AG09309 (cell line): ENCODE measurements at regions not wholly inside any gene's neighbourhood (a gene's known extent, or its start where the extent isn't known, plus 50 kb on each side); places are given as distances from the start of the nearest gene placed in this dataset.

Source experiments
- DNase-seq: peaks from one replicate; pipeline ENCODE4 v3.0.0-alpha.2; 2010; ENCODE audit warnings: low read depth
- H3K4me3 ChIP-seq: 2 replicates; pipeline ENCODE4 v1.5.1; 2011; ENCODE audit warnings: mild to moderate bottlenecking, low read depth, low read length, moderate library complexity; ENCODE audit not compliant: control insufficient read depth
- CTCF ChIP-seq: IDR thresholded peaks from 2 replicates; pipeline ENCODE4 v1.5.1; 2011; ENCODE audit warnings: mild to moderate bottlenecking, low read depth, low read length, inconsistent platforms; ENCODE audit not compliant: insufficient read depth, control insufficient read depth; ENCODE audit errors: missing control alignments

GRCh38 chr5:166329149-166329800, 1962.2 kb upstream of the WWC1 start:
- H3K4me3 ChIP-seq = no peak overlapping the region
- no peak for DNase-seq
- no peak for TF ChIP-seq CTCF

- no peak overlapping the region for H3K4me3 ChIP-seq
- no peak for TF ChIP-seq CTCF
- DNase-seq = no peak
Measured at GRCh38 chr5:166330036-166330435, 1961.4 kb upstream of the WWC1 start.

- no peak for TF ChIP-seq CTCF
- H3K4me3 ChIP-seq = no peak overlapping the region
- DNase-seq = no peak
Measured at GRCh38 chr5:166331521-166331920, 1959.9 kb upstream of the WWC1 start.

- TF ChIP-seq CTCF = no peak
- no peak overlapping the region for H3K4me3 ChIP-seq
- no peak for DNase-seq
Measured at GRCh38 chr5:166338801-166339200, 1952.6 kb upstream of the WWC1 start.

- TF ChIP-seq CTCF = no peak
- H3K4me3 ChIP-seq = no peak overlapping the region
- no peak for DNase-seq
Measured at GRCh38 chr5:166340039-166340438, 1951.4 kb upstream of the WWC1 start.

GRCh38 chr5:166341740-166342337, 1949.6 kb upstream of the WWC1 start:
- H3K4me3 ChIP-seq = no peak overlapping the region
- DNase-seq = no peak

More at GRCh38 chr5:166341740-166342337, 1949.6 kb upstream of the WWC1 start:
- TF ChIP-seq CTCF = no peak
